ENCODE measurements at regions not wholly inside any gene's neighbourhood (a gene's known extent, or its start where the extent isn't known, plus 50 kb on each side); places are given as distances from the start of the nearest gene placed in this dataset.
"Not testable (repeated sequence)": the region's sequence is repeated elsewhere in the genome, so short reads cannot be mapped to it uniquely, and the experiment has no call there.

- no peak for DNase-seq (ENCODE audit: low spot score)
These were observed 203.4 kb upstream of the NMUR2 start for GRCh38 chr5:152608458-152608857.

GRCh38 chr5:152619756-152620155 is 214.7 kb upstream of the NMUR2 start:
- DNase-seq (ENCODE audit: low spot score), result no peak

- DNase-seq (ENCODE audit: low spot score), result no peak
These were observed 217.5 kb upstream of the NMUR2 start for GRCh38 chr5:152622628-152623027.

- DNase-seq (ENCODE audit: low spot score), result no peak
These were observed 218.9 kb upstream of the NMUR2 start for GRCh38 chr5:152623951-152624350.

GRCh38 chr5:152625696-152626095 is 220.6 kb upstream of the NMUR2 start:
- DNase-seq (ENCODE audit: low spot score), result no peak

- DNase-seq (ENCODE audit: low spot score), result no peak
These were observed 226.1 kb upstream of the NMUR2 start for GRCh38 chr5:152631221-152631620.

GRCh38 chr5:152632360-152632759 is 227.3 kb upstream of the NMUR2 start:
- no peak for DNase-seq (ENCODE audit: low spot score)

GRCh38 chr5:152634586-152634985 is 229.5 kb upstream of the NMUR2 start:
- DNase-seq (ENCODE audit: low spot score), result no peak

- no peak for DNase-seq (ENCODE audit: low spot score)
These were observed 234.0 kb upstream of the NMUR2 start for GRCh38 chr5:152638996-152639552.

- DNase-seq (ENCODE audit: low spot score), result no peak
These were observed 237.1 kb upstream of the NMUR2 start for GRCh38 chr5:152641970-152642805.

- DNase-seq (ENCODE audit: low spot score), result no peak
These were observed 237.8 kb upstream of the NMUR2 start for GRCh38 chr5:152642880-152643279.

- no peak for DNase-seq (ENCODE audit: low spot score)
These were observed 239.1 kb upstream of the NMUR2 start for GRCh38 chr5:152644029-152644728.

- no peak for DNase-seq (ENCODE audit: low spot score)
These were observed 244.5 kb upstream of the NMUR2 start for GRCh38 chr5:152649609-152650008.

- no peak for DNase-seq (ENCODE audit: low spot score)
These were observed 245.3 kb upstream of the NMUR2 start for GRCh38 chr5:152650413-152650812.

- DNase-seq (ENCODE audit: low spot score), result not testable (repeated sequence)
These were observed 254.4 kb upstream of the NMUR2 start for GRCh38 chr5:152659470-152659869.

GRCh38 chr5:152673601-152674000 is 268.5 kb upstream of the NMUR2 start:
- DNase-seq (ENCODE audit: low spot score), result no peak

GRCh38 chr5:152674403-152674802 is 269.3 kb upstream of the NMUR2 start:
- no peak for DNase-seq (ENCODE audit: low spot score)

- no peak for DNase-seq (ENCODE audit: low spot score)
These were observed 271.1 kb upstream of the NMUR2 start for GRCh38 chr5:152676196-152676595.

GRCh38 chr5:152683205-152683604 is 278.1 kb upstream of the NMUR2 start:
- no peak for DNase-seq (ENCODE audit: low spot score)

- DNase-seq (ENCODE audit: low spot score), result no peak
These were observed 281.9 kb upstream of the NMUR2 start for GRCh38 chr5:152686931-152687330.

GRCh38 chr5:152688561-152689249 is 283.6 kb upstream of the NMUR2 start:
- DNase-seq (ENCODE audit: low spot score), result no peak

GRCh38 chr5:152689250-152689711 is 284.2 kb upstream of the NMUR2 start:
- no peak for DNase-seq (ENCODE audit: low spot score)

Measured in CD4-positive, alpha-beta T cell treated with Interleukin-15 for 4 hours (primary cell).